ENCODE measurements at regions not wholly inside any gene's neighbourhood (a gene's known extent, or its start where the extent isn't known, plus 50 kb on each side); places are given as distances from the start of the nearest gene placed in this dataset.

DNA sequence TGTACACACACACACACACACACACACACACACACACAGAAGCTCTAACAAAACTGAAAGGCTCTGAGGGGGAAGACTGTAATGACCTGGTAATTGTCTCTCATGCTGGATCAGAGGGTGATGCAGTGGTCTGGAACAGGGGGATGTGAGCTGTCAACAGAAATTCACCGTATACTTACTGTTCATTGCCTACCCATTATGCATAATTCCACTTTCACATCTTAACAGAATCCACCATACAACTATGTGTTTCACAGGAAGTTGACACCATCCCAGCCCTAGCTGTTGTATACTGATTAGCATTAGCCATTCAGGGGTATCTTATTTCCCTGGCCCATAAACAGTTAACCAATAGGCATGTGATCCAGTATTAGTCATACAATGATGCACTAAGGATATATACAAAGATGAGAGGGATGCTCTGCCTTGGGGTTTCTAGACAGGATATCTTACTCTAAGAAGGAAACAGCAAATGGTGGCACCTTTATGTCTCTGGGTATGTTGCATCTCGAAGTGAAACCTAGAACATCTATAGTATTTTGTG is 396.5 kb upstream of the BRINP1 start:
- Histone ChIP-seq H3K9me3 (no peaks in the 10 kb centered on the region), H3K27me3 (no peaks in the 10 kb centered on the region), H3K36me3 (no peaks in the 10 kb centered on the region), H3K4me3 (no peak overlapping the region), H3K27ac (no peak overlapping the region), H3K4me1 (no peaks in the 10 kb centered on the region)
- DNase-seq, result no peak
- intact Hi-C loops (cut with DNase I; ENCODE audit: low total_unique reads), result no loop called here
- WGBS, 2 donors (ENCODE audit: low coverage in 1 of 2), result 43 to 58% methylated on average over 2 of the region's 2 CpGs
- TF ChIP-seq POLR2AphosphoS5 (IDR thresholded peaks at IDR 0.05) (no peak), POLR2A (IDR thresholded peaks at IDR 0.05) (no peak), EP300 (IDR thresholded peaks at IDR 0.05; ENCODE audit: low read depth) (no peak)
- TF ChIP-seq, protein P1, sequence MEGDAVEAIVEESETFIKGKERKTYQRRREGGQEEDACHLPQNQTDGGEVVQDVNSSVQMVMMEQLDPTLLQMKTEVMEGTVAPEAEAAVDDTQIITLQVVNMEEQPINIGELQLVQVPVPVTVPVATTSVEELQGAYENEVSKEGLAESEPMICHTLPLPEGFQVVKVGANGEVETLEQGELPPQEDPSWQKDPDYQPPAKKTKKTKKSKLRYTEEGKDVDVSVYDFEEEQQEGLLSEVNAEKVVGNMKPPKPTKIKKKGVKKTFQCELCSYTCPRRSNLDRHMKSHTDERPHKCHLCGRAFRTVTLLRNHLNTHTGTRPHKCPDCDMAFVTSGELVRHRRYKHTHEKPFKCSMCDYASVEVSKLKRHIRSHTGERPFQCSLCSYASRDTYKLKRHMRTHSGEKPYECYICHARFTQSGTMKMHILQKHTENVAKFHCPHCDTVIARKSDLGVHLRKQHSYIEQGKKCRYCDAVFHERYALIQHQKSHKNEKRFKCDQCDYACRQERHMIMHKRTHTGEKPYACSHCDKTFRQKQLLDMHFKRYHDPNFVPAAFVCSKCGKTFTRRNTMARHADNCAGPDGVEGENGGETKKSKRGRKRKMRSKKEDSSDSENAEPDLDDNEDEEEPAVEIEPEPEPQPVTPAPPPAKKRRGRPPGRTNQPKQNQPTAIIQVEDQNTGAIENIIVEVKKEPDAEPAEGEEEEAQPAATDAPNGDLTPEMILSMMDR (IDR thresholded peaks at IDR 0.05), result no peak
- in situ Hi-C loops (cut with MboI; ENCODE audit: low pct_ligation_motif_present in 1 of 4, low pct_unique_long_range_greater_than_20kb in 1 of 4, low sequenced_read_pairs in 3 of 4), result no loop called here

DNA sequence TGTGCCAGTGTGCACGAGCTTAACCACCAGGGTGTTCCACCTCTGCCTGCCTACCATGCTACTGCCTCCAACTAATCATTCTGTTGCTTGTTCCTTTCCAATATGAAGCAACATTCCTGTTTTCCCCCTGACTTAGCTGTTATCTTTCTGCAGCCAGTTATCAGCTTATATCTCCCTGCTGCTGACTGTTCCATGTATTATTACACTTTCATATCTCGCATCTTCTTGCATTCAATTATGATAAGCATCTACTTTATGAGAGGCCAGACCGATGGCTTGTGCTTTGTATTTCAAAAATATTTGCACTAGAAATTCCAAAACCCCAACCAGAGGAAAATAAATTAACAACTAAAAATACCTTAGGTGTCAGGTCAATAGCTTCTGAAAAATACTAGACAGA is 394.0 kb upstream of the BRINP1 start:
- intact Hi-C loops (cut with DNase I; ENCODE audit: low total_unique reads), result no loop called here
- 39 to 40% methylated on average over 3 of the region's 3 CpGs for WGBS, 2 donors (ENCODE audit: low coverage in 1 of 2)
- H3K27ac ChIP-seq, result no peak overlapping the region
- DNase-seq, result no peak
- no peaks in the 10 kb centered on the region for H3K27me3 ChIP-seq
- no peak for TF ChIP-seq POLR2A (IDR thresholded peaks at IDR 0.05)
- TF ChIP-seq EP300 (IDR thresholded peaks at IDR 0.05; ENCODE audit: low read depth), result no peak
- TF ChIP-seq POLR2AphosphoS5 (IDR thresholded peaks at IDR 0.05), result no peak
- TF ChIP-seq, protein P1 (IDR thresholded peaks at IDR 0.05), result no peak
- H3K9me3 ChIP-seq, result no peaks in the 10 kb centered on the region
- no peaks in the 10 kb centered on the region for H3K4me1 ChIP-seq
- H3K4me3 ChIP-seq, result no peak overlapping the region
- no peaks in the 10 kb centered on the region for H3K36me3 ChIP-seq
- in situ Hi-C loops (cut with MboI; ENCODE audit: low pct_ligation_motif_present in 1 of 4, low pct_unique_long_range_greater_than_20kb in 1 of 4, low sequenced_read_pairs in 3 of 4), result no loop called here

DNA sequence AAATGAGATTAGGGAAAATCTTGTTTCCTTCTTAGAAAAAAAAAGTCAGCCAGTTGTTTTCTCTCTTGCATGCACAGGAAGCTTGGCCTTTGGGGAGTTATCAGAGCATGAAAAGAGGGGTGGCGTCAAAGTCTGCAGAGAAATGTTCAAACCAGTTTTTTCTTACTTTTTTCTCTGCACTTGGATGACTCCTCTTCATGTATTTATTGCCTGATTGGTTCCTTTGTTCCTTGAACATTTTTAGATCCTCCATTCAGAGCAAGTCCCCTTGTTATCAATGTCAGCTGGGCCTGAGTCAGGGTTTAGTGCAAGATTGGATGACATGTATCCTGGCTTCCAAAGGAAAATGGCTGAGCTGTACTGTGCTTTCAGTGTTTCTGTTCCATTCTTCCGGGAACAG is 392.6 kb upstream of the BRINP1 start:
- TF ChIP-seq, protein P1 (IDR thresholded peaks at IDR 0.05), result no peak
- TF ChIP-seq POLR2AphosphoS5 (IDR thresholded peaks at IDR 0.05), result no peak
- no peak for TF ChIP-seq POLR2A (IDR thresholded peaks at IDR 0.05)
- TF ChIP-seq EP300 (IDR thresholded peaks at IDR 0.05; ENCODE audit: low read depth), result no peak
- Histone ChIP-seq H3K27ac (no peak overlapping the region), H3K27me3 (no peaks in the 10 kb centered on the region), H3K4me3 (no peak overlapping the region), H3K9me3 (no peaks in the 10 kb centered on the region), H3K4me1 (no peaks in the 10 kb centered on the region), H3K36me3 (no peaks in the 10 kb centered on the region)
- in situ Hi-C loops (cut with MboI; ENCODE audit: low pct_ligation_motif_present in 1 of 4, low pct_unique_long_range_greater_than_20kb in 1 of 4, low sequenced_read_pairs in 3 of 4), result no loop called here
- intact Hi-C loops (cut with DNase I; ENCODE audit: low total_unique reads), result no loop called here
- 83 to 86% methylated on average over 2 of the region's 2 CpGs for WGBS, 2 donors (ENCODE audit: low coverage in 1 of 2)
- no peak for DNase-seq

DNA sequence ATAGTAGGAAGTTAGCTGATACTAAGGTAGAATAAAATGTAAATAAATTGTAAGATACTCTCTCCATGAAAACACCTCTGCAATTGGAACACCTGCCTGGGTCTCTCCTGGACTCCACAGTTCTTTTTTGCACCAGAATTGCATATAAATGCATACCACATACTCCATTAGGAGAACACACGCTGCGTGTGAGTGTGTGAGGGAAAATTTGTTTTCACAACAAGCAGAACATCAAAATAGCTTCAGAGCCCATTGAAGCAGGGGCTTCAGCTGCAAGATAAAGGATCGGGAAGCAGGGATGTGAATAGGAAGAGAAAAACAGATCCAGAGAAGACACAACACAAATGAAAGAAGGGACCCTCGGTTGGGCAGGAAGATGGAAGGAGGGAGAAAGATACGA is 389.8 kb upstream of the BRINP1 start:
- Histone ChIP-seq H3K9me3 (no peaks in the 10 kb centered on the region), H3K4me3 (no peak overlapping the region), H3K36me3 (no peaks in the 10 kb centered on the region), H3K27me3 (no peaks in the 10 kb centered on the region), H3K4me1 (no peaks in the 10 kb centered on the region), H3K27ac (no peak overlapping the region)
- in situ Hi-C loops (cut with MboI; ENCODE audit: low pct_ligation_motif_present in 1 of 4, low pct_unique_long_range_greater_than_20kb in 1 of 4, low sequenced_read_pairs in 3 of 4), result no loop called here
- WGBS, 2 donors (ENCODE audit: low coverage in 1 of 2), result 42 to 54% methylated on average over 5 of the region's 5 CpGs
- intact Hi-C loops (cut with DNase I; ENCODE audit: low total_unique reads), result no loop called here
- DNase-seq, result no peak
- TF ChIP-seq EP300 (IDR thresholded peaks at IDR 0.05; ENCODE audit: low read depth) (no peak), POLR2A (IDR thresholded peaks at IDR 0.05) (no peak), POLR2AphosphoS5 (IDR thresholded peaks at IDR 0.05) (no peak)
- TF ChIP-seq, protein P1 (IDR thresholded peaks at IDR 0.05), result no peak
